ENCODE measurements at regions not wholly inside any gene's neighbourhood (a gene's known extent, or its start where the extent isn't known, plus 50 kb on each side); places are given as distances from the start of the nearest gene placed in this dataset.
"Not testable (repeated sequence)": the region's sequence is repeated elsewhere in the genome, so short reads cannot be mapped to it uniquely, and the experiment has no call there.

- intact Hi-C loops (cut with DNase I, micrococcal nuclease) = no loop called here
- ATAC-seq (no peak), DNase-seq (no peak)
These were observed 106.1 kb upstream of the GMNC start for GRCh38 chr3:190968616-190969015.

DNA sequence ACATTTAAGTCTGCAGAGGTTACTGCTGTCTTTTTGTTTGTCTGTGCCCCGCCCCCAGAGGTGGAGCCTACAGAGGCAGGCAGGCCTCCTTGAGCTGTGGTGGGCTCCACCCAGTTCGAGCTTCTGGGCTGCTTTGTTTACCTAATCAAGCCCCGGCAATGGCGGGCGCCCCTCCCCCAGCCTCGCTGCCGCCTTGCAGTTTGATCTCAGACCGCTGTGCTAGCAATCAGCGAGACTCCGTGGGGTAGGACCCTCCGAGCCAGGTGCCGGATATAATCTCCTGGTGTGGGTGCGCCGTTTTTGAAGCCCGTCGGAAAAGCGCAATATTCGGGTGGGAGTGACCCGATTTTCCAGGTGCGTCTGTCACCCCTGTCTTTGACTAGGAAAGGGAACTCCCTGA, 102.4 kb upstream of the GMNC start:
- H3K4me1 ChIP-seq (ENCODE audit: low read depth); DNase-seq; ATAC-seq; H3K36me3 ChIP-seq (ENCODE audit: low read depth); intact Hi-C loops (cut with DNase I, micrococcal nuclease); H3K4me3 ChIP-seq; H3K9me3 ChIP-seq: not testable (repeated sequence)

More at GRCh38 chr3:190968616-190969015, 106.1 kb upstream of the GMNC start:
- Histone ChIP-seq H3K4me1 (ENCODE audit: low read depth) (no peaks in the 10 kb centered on the region), H3K36me3 (ENCODE audit: low read depth) (no peaks in the 10 kb centered on the region), H3K4me3 (no peak overlapping the region), H3K9me3 (no peaks in the 10 kb centered on the region)
- TF ChIP-seq CTCF (IDR thresholded peaks at IDR 0.05) = no peak

DNA sequence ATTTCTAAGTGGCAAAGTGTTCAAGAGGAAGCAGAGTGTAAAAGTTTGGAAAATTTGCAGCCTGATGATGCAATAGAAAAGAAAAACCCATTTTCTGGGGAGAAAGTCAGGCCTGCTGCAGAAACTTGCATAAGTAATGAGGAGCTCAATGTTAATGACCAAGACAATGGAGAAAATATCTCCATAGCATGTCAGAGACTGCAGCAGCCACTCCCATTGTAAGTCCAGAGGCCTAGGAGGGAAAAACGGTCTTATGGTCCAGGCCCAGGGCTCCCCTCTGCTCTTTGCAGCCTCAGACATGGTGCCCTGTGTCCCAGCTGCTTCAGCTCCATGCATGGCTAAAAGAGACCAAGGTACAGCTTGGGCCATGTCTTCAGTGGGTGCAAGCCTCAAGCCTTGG, 96.6 kb upstream of the GMNC start:
- ATAC-seq (no peak), DNase-seq (no peak)
- H3K36me3 ChIP-seq (ENCODE audit: low read depth) = no peaks in the 10 kb centered on the region
- intact Hi-C loops (cut with DNase I, micrococcal nuclease) = no loop called here
- TF ChIP-seq CTCF (IDR thresholded peaks at IDR 0.05) = no peak
- H3K4me3 ChIP-seq = no peak overlapping the region
- no peaks in the 10 kb centered on the region for H3K4me1 ChIP-seq (ENCODE audit: low read depth)
- no peaks in the 10 kb centered on the region for H3K9me3 ChIP-seq

DNA sequence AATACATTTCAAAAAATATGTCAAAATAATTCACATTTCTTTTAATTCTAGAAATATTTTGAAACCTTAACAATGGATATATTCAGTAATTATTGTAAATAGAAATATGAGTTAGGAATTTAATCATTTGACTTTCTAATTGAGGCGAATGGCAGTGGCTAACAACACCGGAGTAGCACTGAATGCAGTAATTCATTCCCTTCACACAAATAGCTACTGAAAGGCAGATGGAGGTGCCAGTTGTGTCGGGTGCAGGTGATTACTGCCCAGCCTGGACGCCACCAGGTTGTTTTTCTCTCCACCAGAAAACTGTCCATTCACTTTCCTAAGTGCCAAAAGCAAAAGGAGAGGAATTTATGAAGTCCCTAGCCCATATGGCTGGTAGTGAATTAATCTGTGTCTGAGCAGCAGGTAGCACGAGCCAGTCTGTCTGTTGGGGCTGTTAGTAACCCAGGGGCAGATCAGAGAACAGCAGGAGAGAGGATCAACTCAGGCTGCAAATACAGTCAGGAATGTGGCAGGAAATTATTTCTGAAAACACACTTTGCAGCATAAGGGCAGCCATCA, 79.3 kb upstream of the GMNC start:
- no peak for TF ChIP-seq CTCF (IDR thresholded peaks at IDR 0.05)
- no peaks in the 10 kb centered on the region for H3K9me3 ChIP-seq
- DNase-seq (no peak), ATAC-seq (no peak)
- no peaks in the 10 kb centered on the region for H3K4me1 ChIP-seq (ENCODE audit: low read depth)
- no peak overlapping the region for H3K4me3 ChIP-seq
- H3K36me3 ChIP-seq (ENCODE audit: low read depth) = no peaks in the 10 kb centered on the region
- intact Hi-C loops (cut with DNase I, micrococcal nuclease) = no loop called here

- H3K4me1 ChIP-seq (ENCODE audit: low read depth); H3K36me3 ChIP-seq (ENCODE audit: low read depth); DNase-seq; H3K9me3 ChIP-seq; H3K4me3 ChIP-seq; ATAC-seq; intact Hi-C loops (cut with DNase I, micrococcal nuclease): not testable (repeated sequence)
These were observed 72.1 kb upstream of the GMNC start for GRCh38 chr3:190934616-190935015.

GRCh38 chr3:190926619-190927018, 64.1 kb upstream of the GMNC start:
- no peaks in the 10 kb centered on the region for H3K36me3 ChIP-seq (ENCODE audit: low read depth)
- TF ChIP-seq CTCF (IDR thresholded peaks at IDR 0.05) = no peak
- ATAC-seq (no peak), DNase-seq (no peak)
- H3K4me3 ChIP-seq = no peak overlapping the region
- no peaks in the 10 kb centered on the region for H3K9me3 ChIP-seq
- no peaks in the 10 kb centered on the region for H3K4me1 ChIP-seq (ENCODE audit: low read depth)
- intact Hi-C loops (cut with DNase I, micrococcal nuclease) = no loop called here

DNA sequence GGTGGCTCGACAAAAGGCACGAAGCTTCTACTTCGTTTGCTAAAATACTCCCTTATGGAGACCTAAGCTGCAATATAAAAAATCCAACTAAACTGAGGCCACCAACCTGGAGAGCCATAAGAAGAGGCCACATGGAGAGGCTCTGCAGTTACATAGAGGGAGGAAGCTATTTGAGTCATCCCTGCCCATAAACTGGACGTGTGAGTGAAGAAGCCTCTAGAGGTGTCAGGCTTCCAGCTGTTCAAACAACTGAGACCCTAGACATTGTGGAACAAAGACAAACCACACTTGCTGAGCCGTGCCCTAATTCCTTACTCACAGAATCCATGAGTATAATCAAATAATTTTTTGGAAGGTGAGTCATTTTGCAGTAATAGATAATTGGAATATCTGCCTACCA, 50.2 kb upstream of the GMNC start:
- H3K4me3 ChIP-seq = no peak overlapping the region
- ATAC-seq = no peak
- intact Hi-C loops (cut with DNase I, micrococcal nuclease) = no loop called here
- no peak for DNase-seq
- no peaks in the 10 kb centered on the region for H3K4me1 ChIP-seq (ENCODE audit: low read depth)
- H3K36me3 ChIP-seq (ENCODE audit: low read depth) = no peaks in the 10 kb centered on the region
- no peaks in the 10 kb centered on the region for H3K9me3 ChIP-seq
- TF ChIP-seq CTCF (IDR thresholded peaks at IDR 0.05) = no peak

Data from mucosa of descending colon (tissue), 3 donors.